ENCODE measurements at regions not wholly inside any gene's neighbourhood (a gene's known extent, or its start where the extent isn't known, plus 50 kb on each side); places are given as distances from the start of the nearest gene placed in this dataset.

- Histone ChIP-seq H3K27me3 (ENCODE audit: low read length) (no peaks in the 10 kb centered on the region), H3K9me2 (replicated peaks; ENCODE audit: insufficient read depth, low read length) (no peaks in the 10 kb centered on the region), H3K27ac (ENCODE audit: low read length) (no peak overlapping the region), H3K9ac (ENCODE audit: low read length) (no peak overlapping the region), H2AFZ (ENCODE audit: low read length) (no peak overlapping the region), H3K36me3 (ENCODE audit: insufficient read depth, low read length) (no peaks in the 10 kb centered on the region), H3K79me2 (ENCODE audit: low read length) (no peaks in the 10 kb centered on the region), H3K4me2 (ENCODE audit: low read depth, low read length, poor library complexity, severe bottlenecking) (no peak overlapping the region), H3K4me3 (ENCODE audit: low read length) (no peak overlapping the region), H3K9me3 (ENCODE audit: low read length) (no peaks in the 10 kb centered on the region), H4K20me1 (ENCODE audit: insufficient read depth, low read depth, low read length) (no peaks in the 10 kb centered on the region), H3K4me1 (ENCODE audit: low read length) (no peaks in the 10 kb centered on the region)
- DNase-seq = no peak
Observed at GRCh38 chr16:51473091-51473490, 322.0 kb upstream of the SALL1 start.

- no peak overlapping the region for H3K4me2 ChIP-seq (ENCODE audit: low read depth, low read length, poor library complexity, severe bottlenecking)
- H3K27me3 ChIP-seq (ENCODE audit: low read length) = no peaks in the 10 kb centered on the region
- H3K36me3 ChIP-seq (ENCODE audit: insufficient read depth, low read length) = no peaks in the 10 kb centered on the region
- no peaks in the 10 kb centered on the region for H3K9me3 ChIP-seq (ENCODE audit: low read length)
- DNase-seq = no peak
- no peak overlapping the region for H3K9ac ChIP-seq (ENCODE audit: low read length)
- no peak overlapping the region for H2AFZ ChIP-seq (ENCODE audit: low read length)
- H4K20me1 ChIP-seq (ENCODE audit: insufficient read depth, low read depth, low read length) = no peaks in the 10 kb centered on the region
- no peak overlapping the region for H3K27ac ChIP-seq (ENCODE audit: low read length)
- H3K4me1 ChIP-seq (ENCODE audit: low read length) = no peaks in the 10 kb centered on the region
- no peaks in the 10 kb centered on the region for H3K9me2 ChIP-seq (replicated peaks; ENCODE audit: insufficient read depth, low read length)
- no peaks in the 10 kb centered on the region for H3K79me2 ChIP-seq (ENCODE audit: low read length)
- no peak overlapping the region for H3K4me3 ChIP-seq (ENCODE audit: low read length)
Observed at GRCh38 chr16:51470492-51470891, 319.4 kb upstream of the SALL1 start.

GRCh38 chr16:51464996-51465395 is 313.9 kb upstream of the SALL1 start:
- Histone ChIP-seq H3K9me3 (ENCODE audit: low read length) (no peaks in the 10 kb centered on the region), H3K36me3 (ENCODE audit: insufficient read depth, low read length) (no peaks in the 10 kb centered on the region), H3K27ac (ENCODE audit: low read length) (no peak overlapping the region)

GRCh38 chr16:51461255-51461654 is 310.2 kb upstream of the SALL1 start:
- no peak for DNase-seq
- no peaks in the 10 kb centered on the region for H3K4me1 ChIP-seq (ENCODE audit: low read length)
- no peaks in the 10 kb centered on the region for H3K9me2 ChIP-seq (replicated peaks; ENCODE audit: insufficient read depth, low read length)

More at GRCh38 chr16:51464996-51465395, 313.9 kb upstream of the SALL1 start:
- H4K20me1 ChIP-seq (ENCODE audit: insufficient read depth, low read depth, low read length) = no peaks in the 10 kb centered on the region
- no peak overlapping the region for H2AFZ ChIP-seq (ENCODE audit: low read length)
- no peak overlapping the region for H3K4me3 ChIP-seq (ENCODE audit: low read length)
- H3K27me3 ChIP-seq (ENCODE audit: low read length) = no peaks in the 10 kb centered on the region
- H3K4me1 ChIP-seq (ENCODE audit: low read length) = no peaks in the 10 kb centered on the region
- H3K4me2 ChIP-seq (ENCODE audit: low read depth, low read length, poor library complexity, severe bottlenecking) = no peak overlapping the region
- H3K79me2 ChIP-seq (ENCODE audit: low read length) = no peaks in the 10 kb centered on the region
- no peaks in the 10 kb centered on the region for H3K9me2 ChIP-seq (replicated peaks; ENCODE audit: insufficient read depth, low read length)
- no peak overlapping the region for H3K9ac ChIP-seq (ENCODE audit: low read length)
- no peak for DNase-seq

GRCh38 chr16:51458356-51459140 is 307.5 kb upstream of the SALL1 start:
- H3K4me2 ChIP-seq (ENCODE audit: low read depth, low read length, poor library complexity, severe bottlenecking) = no peak overlapping the region
- no peaks in the 10 kb centered on the region for H3K4me1 ChIP-seq (ENCODE audit: low read length)
- no peaks in the 10 kb centered on the region for H3K27me3 ChIP-seq (ENCODE audit: low read length)
- no peak overlapping the region for H3K4me3 ChIP-seq (ENCODE audit: low read length)
- DNase-seq = no peak
- no peak overlapping the region for H3K27ac ChIP-seq (ENCODE audit: low read length)
- no peak overlapping the region for H3K9ac ChIP-seq (ENCODE audit: low read length)
- H3K9me3 ChIP-seq (ENCODE audit: low read length) = no peaks in the 10 kb centered on the region
- no peaks in the 10 kb centered on the region for H3K9me2 ChIP-seq (replicated peaks; ENCODE audit: insufficient read depth, low read length)
- no peak overlapping the region for H2AFZ ChIP-seq (ENCODE audit: low read length)
- H4K20me1 ChIP-seq (ENCODE audit: insufficient read depth, low read depth, low read length) = no peaks in the 10 kb centered on the region
- no peaks in the 10 kb centered on the region for H3K36me3 ChIP-seq (ENCODE audit: insufficient read depth, low read length)
- H3K79me2 ChIP-seq (ENCODE audit: low read length) = no peaks in the 10 kb centered on the region

More at GRCh38 chr16:51461255-51461654, 310.2 kb upstream of the SALL1 start:
- Histone ChIP-seq H3K9ac (ENCODE audit: low read length) (no peak overlapping the region), H3K4me3 (ENCODE audit: low read length) (no peak overlapping the region), H2AFZ (ENCODE audit: low read length) (no peak overlapping the region), H3K9me3 (ENCODE audit: low read length) (no peaks in the 10 kb centered on the region), H4K20me1 (ENCODE audit: insufficient read depth, low read depth, low read length) (no peaks in the 10 kb centered on the region), H3K27me3 (ENCODE audit: low read length) (no peaks in the 10 kb centered on the region), H3K4me2 (ENCODE audit: low read depth, low read length, poor library complexity, severe bottlenecking) (no peak overlapping the region), H3K36me3 (ENCODE audit: insufficient read depth, low read length) (no peaks in the 10 kb centered on the region), H3K27ac (ENCODE audit: low read length) (no peak overlapping the region), H3K79me2 (ENCODE audit: low read length) (no peaks in the 10 kb centered on the region)

GRCh38 chr16:51457775-51458174 is 306.7 kb upstream of the SALL1 start:
- Histone ChIP-seq H3K9me2 (replicated peaks; ENCODE audit: insufficient read depth, low read length) (no peaks in the 10 kb centered on the region), H3K36me3 (ENCODE audit: insufficient read depth, low read length) (no peaks in the 10 kb centered on the region), H3K79me2 (ENCODE audit: low read length) (no peaks in the 10 kb centered on the region), H3K4me1 (ENCODE audit: low read length) (no peaks in the 10 kb centered on the region), H3K9me3 (ENCODE audit: low read length) (no peaks in the 10 kb centered on the region), H3K9ac (ENCODE audit: low read length) (no peak overlapping the region), H2AFZ (ENCODE audit: low read length) (no peak overlapping the region), H3K4me3 (ENCODE audit: low read length) (no peak overlapping the region), H3K27me3 (ENCODE audit: low read length) (no peaks in the 10 kb centered on the region), H3K4me2 (ENCODE audit: low read depth, low read length, poor library complexity, severe bottlenecking) (no peak overlapping the region), H4K20me1 (ENCODE audit: insufficient read depth, low read depth, low read length) (no peaks in the 10 kb centered on the region), H3K27ac (ENCODE audit: low read length) (no peak overlapping the region)
- no peak for DNase-seq

- no peak overlapping the region for H3K4me2 ChIP-seq (ENCODE audit: low read depth, low read length, poor library complexity, severe bottlenecking)
- H3K36me3 ChIP-seq (ENCODE audit: insufficient read depth, low read length) = no peaks in the 10 kb centered on the region
- no peak overlapping the region for H2AFZ ChIP-seq (ENCODE audit: low read length)
- no peaks in the 10 kb centered on the region for H3K4me1 ChIP-seq (ENCODE audit: low read length)
- no peaks in the 10 kb centered on the region for H3K27me3 ChIP-seq (ENCODE audit: low read length)
- no peak overlapping the region for H3K4me3 ChIP-seq (ENCODE audit: low read length)
- DNase-seq = no peak
- no peaks in the 10 kb centered on the region for H3K9me2 ChIP-seq (replicated peaks; ENCODE audit: insufficient read depth, low read length)
- no peak overlapping the region for H3K27ac ChIP-seq (ENCODE audit: low read length)
- H3K9me3 ChIP-seq (ENCODE audit: low read length) = no peaks in the 10 kb centered on the region
- H3K9ac ChIP-seq (ENCODE audit: low read length) = no peak overlapping the region
- H4K20me1 ChIP-seq (ENCODE audit: insufficient read depth, low read depth, low read length) = no peaks in the 10 kb centered on the region
- no peaks in the 10 kb centered on the region for H3K79me2 ChIP-seq (ENCODE audit: low read length)
Observed at GRCh38 chr16:51455398-51455797, 304.3 kb upstream of the SALL1 start.

- Histone ChIP-seq H3K9ac (ENCODE audit: low read length) (no peak overlapping the region), H4K20me1 (ENCODE audit: insufficient read depth, low read depth, low read length) (no peaks in the 10 kb centered on the region), H3K27ac (ENCODE audit: low read length) (no peak overlapping the region), H3K4me1 (ENCODE audit: low read length) (no peaks in the 10 kb centered on the region), H2AFZ (ENCODE audit: low read length) (no peak overlapping the region), H3K36me3 (ENCODE audit: insufficient read depth, low read length) (no peaks in the 10 kb centered on the region), H3K27me3 (ENCODE audit: low read length) (no peaks in the 10 kb centered on the region), H3K79me2 (ENCODE audit: low read length) (no peaks in the 10 kb centered on the region), H3K4me3 (ENCODE audit: low read length) (no peak overlapping the region), H3K9me2 (replicated peaks; ENCODE audit: insufficient read depth, low read length) (no peaks in the 10 kb centered on the region), H3K4me2 (ENCODE audit: low read depth, low read length, poor library complexity, severe bottlenecking) (no peak overlapping the region), H3K9me3 (ENCODE audit: low read length) (no peaks in the 10 kb centered on the region)
- no peak for DNase-seq
Observed at GRCh38 chr16:51453251-51453650, 302.2 kb upstream of the SALL1 start.

Measured in Karpas-422 (cell line).